K562 (cell line): ENCODE measurements at regions not wholly inside any gene's neighbourhood (a gene's known extent, or its start where the extent isn't known, plus 50 kb on each side); places are given as distances from the start of the nearest gene placed in this dataset.

Experiments
- CBX8 ChIP-seq: fragments of 200-600 bp; sonication (generic); IDR thresholded peaks from 2 replicates; pipeline ENCODE4 v1.6.1; 2012; ENCODE audit warnings: borderline replicate concordance, mixed run types, low read depth, mild to moderate bottlenecking, moderate library complexity, mixed read lengths, low read length, control low read depth, inconsistent platforms; ENCODE audit not compliant: poor library complexity, severe bottlenecking; ENCODE audit errors: extremely low read depth
- CEBPB ChIP-seq: fragments of 450-650 bp; IDR thresholded peaks from 2 replicates; pipeline ENCODE4 v1.6.1; 2016; ENCODE audit warnings: missing genetic modification characterization, missing compliant biosample characterization
- DACH1 ChIP-seq: fragments of 450-650 bp; IDR thresholded peaks from 2 replicates; pipeline ENCODE4 v1.6.1; 2018; ENCODE audit not compliant: partially characterized antibody
- GABPA ChIP-seq: fragments of 200-800 bp; sonication (Bioruptor generic); conservative IDR thresholded peaks from 2 replicates; pipeline ENCODE4 v1.6.1; 2016; ENCODE audit warnings: low read depth, missing genetic modification characterization, missing compliant biosample characterization
- GMEB1 ChIP-seq: fragments of 250-450 bp; sonication (Bioruptor Pico); IDR thresholded peaks from 2 replicates; pipeline ENCODE4 v1.4.0; 2020; ENCODE audit warnings: mild to moderate bottlenecking
- KDM2B ChIP-seq: fragments of 250-450 bp; sonication (Bioruptor Pico); IDR thresholded peaks from 2 replicates; pipeline ENCODE4 v1.8.0; 2021; ENCODE audit warnings: mild to moderate bottlenecking, moderate library complexity
- NCOA4 ChIP-seq: fragments of 450-650 bp; IDR thresholded peaks from 2 replicates; pipeline ENCODE4 v1.6.1; 2018; ENCODE audit warnings: mild to moderate bottlenecking; ENCODE audit not compliant: partially characterized antibody
- NFATC3 ChIP-seq: fragments of 450-650 bp; IDR thresholded peaks from 2 replicates; pipeline ENCODE4 v1.6.1; 2017; ENCODE audit warnings: mild to moderate bottlenecking
- NFRKB ChIP-seq: fragments of 450-650 bp; IDR thresholded peaks from 2 replicates; pipeline ENCODE4 v1.6.1; 2016; ENCODE audit warnings: low read depth
- NKRF ChIP-seq: fragments of 450-650 bp; IDR thresholded peaks from 2 replicates; pipeline ENCODE4 v1.6.1; 2016; ENCODE audit warnings: borderline replicate concordance
- NONO ChIP-seq, 2 experiments: fragments of 200-400 bp in 1 of 2; fragments of 450-650 bp in 1 of 2; formaldehyde crosslinking in 1 of 2; IDR thresholded peaks; 2 replicates each; pipeline ENCODE4 v1.6.1; 2017; ENCODE audit warnings: low read depth in 2 of 2, mild to moderate bottlenecking in 2 of 2, moderate library complexity in 2 of 2, low read length in 1 of 2
- NR0B1 ChIP-seq: fragments of 450-650 bp; IDR thresholded peaks from one replicate; pipeline ENCODE4 v1.6.1; 2018; ENCODE audit warnings: mild to moderate bottlenecking, moderate library complexity; ENCODE audit not compliant: partially characterized antibody
- NRF1 ChIP-seq, 2 experiments: fragments of 450-650 bp; IDR thresholded peaks in 1 of 2; conservative IDR thresholded peaks in 1 of 2; 2 replicates each; pipeline ENCODE4 v1.6.1; 2014; ENCODE audit warnings: mild to moderate bottlenecking in 2 of 2
- PKNOX1 ChIP-seq: fragments of 450-650 bp; IDR thresholded peaks from 2 replicates; pipeline ENCODE4 v1.6.1; 2016
- POLR2H ChIP-seq: IDR thresholded peaks from 2 replicates; pipeline ENCODE4 v1.6.1; 2016; ENCODE audit warnings: missing genetic modification characterization, low read depth, mild to moderate bottlenecking, control low read depth, missing compliant biosample characterization, moderate library complexity
- RBM14 ChIP-seq: fragments of 200-400 bp; formaldehyde crosslinking; IDR thresholded peaks from 2 replicates; pipeline ENCODE4 v1.6.1; 2018; ENCODE audit warnings: low read depth, mild to moderate bottlenecking, low read length, moderate library complexity, borderline replicate concordance; ENCODE audit not compliant: insufficient read depth
- SIRT6 ChIP-seq: IDR thresholded peaks from one replicate; pipeline ENCODE4 v1.6.1; 2012; ENCODE audit warnings: low read depth, mild to moderate bottlenecking, control low read depth, inconsistent platforms, low read length, moderate library complexity
- THRA ChIP-seq: fragments of 450-650 bp; IDR thresholded peaks from 2 replicates; pipeline ENCODE4 v1.6.1; 2017; ENCODE audit warnings: mild to moderate bottlenecking, moderate library complexity
- ZBTB17 ChIP-seq: fragments of 450-650 bp; formaldehyde crosslinking; IDR thresholded peaks from 2 replicates; pipeline ENCODE4 v1.4.0; 2020; ENCODE audit warnings: mild to moderate bottlenecking

GRCh38 chr1:861714-862113, 62.0 kb upstream of the SAMD11 start (continued):
- TF ChIP-seq NFRKB: no peak
- no peak for TF ChIP-seq POLR2H (tag)
- no peak for TF ChIP-seq CBX8
- 0 out of 2 replicates have a peak, but pooled peaks have one; percentile 20 for TF ChIP-seq THRA
- no peak for TF ChIP-seq GMEB1 (CRISPR knock-in tag)
- TF ChIP-seq NFATC3: no peak
- peak; percentile 50; the same call in 1 of the 2 replicates for TF ChIP-seq NKRF
- no peak for TF ChIP-seq NCOA4
- no peak for TF ChIP-seq NRF1 (conservative IDR thresholded peaks at IDR 0.05 in 1 of 2, IDR thresholded peaks at IDR 0.05 in 1 of 2)
- no peak for TF ChIP-seq RBM14
- no peak for TF ChIP-seq SIRT6
- no peak for TF ChIP-seq NR0B1
- no peak for TF ChIP-seq CEBPB (tag)
- TF ChIP-seq KDM2B (CRISPR knock-in tag): no peak
- 0 out of 2 replicates have a peak, but pooled peaks have one; percentile 21 for TF ChIP-seq PKNOX1
- no peak for TF ChIP-seq ZBTB17 (CRISPR knock-in tag)
- no peak for TF ChIP-seq GABPA (tag)
- TF ChIP-seq DACH1: peak; percentile 67
- TF ChIP-seq NONO (IDR thresholded peaks at IDR 0.05; ENCODE audit: low read depth in 2 of 2, low read length in 1 of 2): no peak
